ENCODE measurements at regions not wholly inside any gene's neighbourhood (a gene's known extent, or its start where the extent isn't known, plus 50 kb on each side); places are given as distances from the start of the nearest gene placed in this dataset.
A peak's percentile ranks its signal among the peaks of the same experiment; 100 is the strongest.

DNA sequence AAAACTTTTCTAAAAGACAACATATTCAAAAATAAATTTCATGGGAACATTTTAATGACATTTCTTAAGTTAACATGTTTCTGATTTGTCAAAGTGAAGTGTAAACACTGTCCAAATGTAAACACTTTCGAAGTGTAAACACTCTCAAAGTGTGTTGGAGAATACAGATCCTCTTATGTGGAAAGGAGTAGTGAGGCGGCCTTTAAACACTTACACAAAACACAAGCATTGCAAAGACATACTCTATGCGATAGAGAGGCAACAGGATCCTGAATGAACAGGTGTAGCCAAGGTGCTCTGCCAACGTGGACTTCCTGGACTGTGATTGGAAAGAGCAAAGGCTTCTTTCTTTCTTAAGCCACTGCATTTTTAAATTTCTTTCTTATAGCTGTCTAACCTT lies 62.7 kb upstream of the PGM2 start:
- no peaks in the 10 kb centered on the region for H3K27me3 ChIP-seq (replicated peaks; ENCODE audit: insufficient read depth, low read depth, low read length, poor library complexity)
- no peak overlapping the region for H3K27ac ChIP-seq (ENCODE audit: low read depth, low read length, poor library complexity, severe bottlenecking)
- TF ChIP-seq CTCF (conservative IDR thresholded peaks at IDR 0.05; ENCODE audit: low read depth, low read length): no peak
- no peak for TF ChIP-seq EZH2 (IDR thresholded peaks at IDR 0.05; ENCODE audit: borderline replicate concordance, low read depth, low read length, poor library complexity, severe bottlenecking)
- CTCF ChIA-PET: no interaction called here
- no peaks in the 10 kb centered on the region for H3K9me3 ChIP-seq (ENCODE audit: low read depth, low read length, poor library complexity, severe bottlenecking)
- intact Hi-C loops (cut with micrococcal nuclease; ENCODE audit: unreplicated experiment): no loop called here
- no peak overlapping the region for H3K4me3 ChIP-seq (ENCODE audit: low read depth, low read length, poor library complexity, severe bottlenecking)
- H3K36me3 ChIP-seq (ENCODE audit: insufficient read depth, low read length, poor library complexity, severe bottlenecking): no peaks in the 10 kb centered on the region
- no TSS peak for BruUV-seq (replicated peaks)
- POLR2A ChIA-PET (ENCODE audit: low non-redundant PET): no interaction called here
- no peaks in the 10 kb centered on the region for H3K4me1 ChIP-seq (ENCODE audit: insufficient read depth, low read length, poor library complexity, severe bottlenecking)
- no peak for DNase-seq (ENCODE audit: low spot score)

DNA sequence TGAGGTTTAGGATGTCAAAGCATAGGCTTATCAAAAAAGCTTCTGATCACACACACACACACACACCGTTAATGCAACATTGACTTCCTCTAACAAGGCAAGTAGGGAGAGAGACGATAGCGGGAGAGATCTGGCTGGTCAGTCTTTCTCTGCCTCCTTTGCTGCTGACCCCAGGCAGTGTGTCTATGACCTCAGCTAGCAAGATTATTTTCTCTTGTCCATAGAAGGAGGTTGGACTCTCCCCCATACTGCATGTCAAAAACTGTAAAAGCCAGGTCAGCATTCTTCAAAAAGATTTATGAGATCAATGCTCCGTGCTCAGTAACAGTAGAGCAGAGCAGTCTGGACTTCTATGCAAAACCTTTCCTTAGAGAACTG lies 63.5 kb upstream of the PGM2 start:
- H3K36me3 ChIP-seq (ENCODE audit: insufficient read depth, low read length, poor library complexity, severe bottlenecking): no peaks in the 10 kb centered on the region
- no peak for TF ChIP-seq CTCF (conservative IDR thresholded peaks at IDR 0.05; ENCODE audit: low read depth, low read length)
- TF ChIP-seq EZH2 (IDR thresholded peaks at IDR 0.05; ENCODE audit: borderline replicate concordance, low read depth, low read length, poor library complexity, severe bottlenecking): no peak
- no peak overlapping the region for H3K4me3 ChIP-seq (ENCODE audit: low read depth, low read length, poor library complexity, severe bottlenecking)
- ChIA-PET POLR2A (ENCODE audit: low non-redundant PET) (no interaction called here), CTCF (no interaction called here)
- no peaks in the 10 kb centered on the region for H3K9me3 ChIP-seq (ENCODE audit: low read depth, low read length, poor library complexity, severe bottlenecking)
- no peaks in the 10 kb centered on the region for H3K27me3 ChIP-seq (replicated peaks; ENCODE audit: insufficient read depth, low read depth, low read length, poor library complexity)
- H3K27ac ChIP-seq (ENCODE audit: low read depth, low read length, poor library complexity, severe bottlenecking): no peak overlapping the region
- no peaks in the 10 kb centered on the region for H3K4me1 ChIP-seq (ENCODE audit: insufficient read depth, low read length, poor library complexity, severe bottlenecking)
- no TSS peak for BruUV-seq (replicated peaks)
- intact Hi-C loops (cut with micrococcal nuclease; ENCODE audit: unreplicated experiment): no loop called here
- DNase-seq (ENCODE audit: low spot score): no peak

- BruUV-seq (replicated peaks): no TSS peak
- ChIA-PET CTCF (no interaction called here), POLR2A (ENCODE audit: low non-redundant PET) (no interaction called here)
- Histone ChIP-seq H3K27me3 (replicated peaks; ENCODE audit: insufficient read depth, low read depth, low read length, poor library complexity) (no peaks in the 10 kb centered on the region), H3K36me3 (ENCODE audit: insufficient read depth, low read length, poor library complexity, severe bottlenecking) (no peaks in the 10 kb centered on the region), H3K4me1 (ENCODE audit: insufficient read depth, low read length, poor library complexity, severe bottlenecking) (no peaks in the 10 kb centered on the region), H3K4me3 (ENCODE audit: low read depth, low read length, poor library complexity, severe bottlenecking) (no peak overlapping the region), H3K9me3 (ENCODE audit: low read depth, low read length, poor library complexity, severe bottlenecking) (no peaks in the 10 kb centered on the region), H3K27ac (ENCODE audit: low read depth, low read length, poor library complexity, severe bottlenecking) (no peak overlapping the region)
- no peak for TF ChIP-seq CTCF (conservative IDR thresholded peaks at IDR 0.05; ENCODE audit: low read depth, low read length)
- TF ChIP-seq EZH2 (IDR thresholded peaks at IDR 0.05; ENCODE audit: borderline replicate concordance, low read depth, low read length, poor library complexity, severe bottlenecking): no peak
- intact Hi-C loops (cut with micrococcal nuclease; ENCODE audit: unreplicated experiment): no loop called here
- DNase-seq (ENCODE audit: low spot score): peak; percentile 21
These were observed 64.0 kb upstream of the PGM2 start for GRCh38 chr4:37762294-37762990.
